Left kidney (tissue), 1 donor: ENCODE measurements at regions not wholly inside any gene's neighbourhood (a gene's known extent, or its start where the extent isn't known, plus 50 kb on each side); places are given as distances from the start of the nearest gene placed in this dataset.

Experiments used
- DNase-seq: peaks from one replicate; pipeline ENCODE4 v3.0.0-alpha.2; 2013

DNA sequence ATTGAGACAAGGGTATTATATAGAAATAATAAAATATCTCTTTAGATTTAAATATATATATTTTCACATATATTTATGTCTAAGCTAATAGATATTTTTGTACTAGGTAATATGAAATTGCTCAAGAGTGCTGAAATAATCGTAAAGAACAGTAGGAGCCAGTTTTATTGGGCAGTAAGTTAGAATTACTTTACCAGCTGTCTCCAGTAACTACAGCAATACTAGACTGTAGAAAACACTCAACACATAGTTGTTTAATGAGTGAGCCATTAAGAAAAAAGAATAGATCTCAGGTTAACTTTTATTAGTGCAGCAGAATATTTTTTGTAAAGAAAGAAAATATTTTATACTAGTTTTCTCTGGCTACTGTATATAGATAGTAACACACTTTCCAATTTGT, 715.2 kb downstream of the TRIML1 start:
- no peak for DNase-seq

DNA sequence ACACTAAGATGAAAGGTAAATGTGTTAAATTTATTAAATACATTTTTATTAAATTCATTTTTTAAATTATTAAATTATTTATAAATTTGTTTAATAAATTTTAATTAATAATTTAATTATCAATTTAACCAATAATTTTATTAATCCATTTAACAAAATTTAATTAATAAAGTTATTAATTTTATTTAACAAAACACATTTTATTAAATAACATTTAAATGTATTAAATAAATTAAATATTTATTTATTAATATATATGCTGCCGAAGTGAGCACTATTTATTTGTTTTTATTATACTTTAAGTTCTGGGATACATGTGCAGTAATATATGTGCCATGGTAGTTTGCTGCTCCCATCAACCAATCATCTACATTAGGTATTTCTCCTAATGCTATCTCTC, 719.5 kb downstream of the TRIML1 start:
- no peak for DNase-seq

DNA sequence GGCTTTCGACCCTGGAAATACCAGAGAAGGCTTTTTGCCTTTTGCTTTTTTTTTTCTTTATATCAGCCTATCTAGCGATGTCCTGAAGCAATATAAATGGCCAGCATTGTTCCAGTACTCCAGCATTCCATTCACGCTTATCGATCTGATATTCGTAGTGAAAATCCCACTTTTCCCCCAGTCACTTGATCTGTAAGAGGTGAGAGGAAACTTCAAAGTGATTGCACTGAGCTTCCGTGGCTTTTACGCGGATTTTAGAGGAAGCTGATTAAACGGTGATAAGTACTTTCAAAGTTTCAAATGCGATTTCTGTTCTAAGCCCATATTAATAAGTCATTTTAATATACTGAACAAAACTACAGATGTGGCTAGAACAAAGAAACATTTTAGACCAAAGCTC, 725.5 kb downstream of the TRIML1 start:
- DNase-seq: no peak

DNA sequence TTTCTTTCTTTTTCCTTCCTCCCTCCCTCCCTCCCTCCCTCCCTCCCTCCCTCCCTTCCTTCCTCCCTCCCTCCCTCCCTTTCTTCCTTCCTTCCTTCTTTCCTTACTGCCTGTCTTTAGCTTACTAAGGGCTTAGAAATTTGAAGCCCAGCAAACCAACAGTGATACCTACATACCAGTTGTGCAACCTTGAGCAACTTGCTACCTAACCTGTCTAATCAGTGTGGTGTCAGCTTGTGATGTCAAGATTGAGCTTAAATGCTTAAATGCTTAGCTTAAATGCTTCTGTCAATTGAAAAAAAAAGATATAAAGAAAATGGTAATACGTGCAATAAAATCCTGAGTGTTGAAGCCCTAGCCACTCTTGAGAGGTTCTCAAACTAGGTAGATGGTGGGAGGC, 728.6 kb downstream of the TRIML1 start:
- DNase-seq: no peak

DNA sequence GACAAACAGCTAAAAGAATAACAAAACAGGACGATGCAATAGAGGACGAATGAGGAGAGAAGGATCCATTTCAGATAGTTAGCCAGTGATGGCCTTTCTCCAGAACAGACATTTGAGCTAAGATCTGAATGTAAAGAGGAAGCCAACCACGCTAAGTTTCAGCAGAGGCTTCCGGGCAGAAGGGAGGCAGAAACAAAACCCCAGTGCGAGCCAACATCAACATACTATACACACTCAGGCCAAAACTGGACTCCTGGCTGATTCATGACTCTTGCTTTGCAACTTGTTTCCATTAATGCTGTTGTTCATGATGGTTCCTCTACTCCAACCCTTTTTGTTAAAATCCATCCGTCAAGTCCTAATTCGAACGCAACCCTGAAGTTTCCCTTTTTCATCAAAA, 730.3 kb downstream of the TRIML1 start:
- DNase-seq: peak; percentile 11

DNA sequence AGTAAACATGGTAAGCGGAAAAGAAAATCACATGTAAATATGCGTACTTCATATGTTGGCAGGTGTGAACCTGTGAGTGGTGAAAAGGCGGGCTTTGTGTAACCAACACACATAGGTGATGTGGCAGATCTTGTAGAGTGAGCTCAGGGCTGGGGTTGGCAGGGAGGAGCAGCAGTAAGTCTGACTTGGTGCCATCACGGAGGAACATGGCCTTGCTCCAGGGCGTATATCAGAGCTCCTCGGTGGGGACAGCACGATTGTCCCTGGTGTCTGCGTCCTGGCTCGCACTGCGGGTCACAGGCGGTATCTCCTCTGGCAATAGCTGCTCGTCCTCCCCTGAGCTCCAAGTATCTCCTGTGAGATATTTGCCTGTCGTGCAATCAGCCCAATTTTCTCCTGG, 733.6 kb downstream of the TRIML1 start:
- no peak for DNase-seq

DNA sequence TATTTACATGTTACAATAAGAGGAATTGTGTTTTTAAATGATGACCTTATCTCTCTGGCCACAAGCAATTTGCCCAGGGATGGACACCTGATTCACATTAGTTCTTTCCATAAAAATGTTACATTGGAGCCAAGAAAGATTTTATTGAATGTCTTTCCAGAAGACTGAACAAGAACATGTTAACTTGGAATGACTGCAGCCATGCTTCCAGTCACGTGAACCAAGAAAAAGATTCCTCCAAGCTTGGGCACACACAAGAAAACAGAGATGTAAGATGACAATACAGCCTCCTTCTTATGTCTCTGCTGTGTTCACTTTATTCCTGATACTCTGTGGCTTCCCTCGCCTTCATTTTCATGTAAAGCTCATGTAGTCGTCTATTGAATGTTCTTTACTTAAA, 737.6 kb downstream of the TRIML1 start:
- no peak for DNase-seq

DNA sequence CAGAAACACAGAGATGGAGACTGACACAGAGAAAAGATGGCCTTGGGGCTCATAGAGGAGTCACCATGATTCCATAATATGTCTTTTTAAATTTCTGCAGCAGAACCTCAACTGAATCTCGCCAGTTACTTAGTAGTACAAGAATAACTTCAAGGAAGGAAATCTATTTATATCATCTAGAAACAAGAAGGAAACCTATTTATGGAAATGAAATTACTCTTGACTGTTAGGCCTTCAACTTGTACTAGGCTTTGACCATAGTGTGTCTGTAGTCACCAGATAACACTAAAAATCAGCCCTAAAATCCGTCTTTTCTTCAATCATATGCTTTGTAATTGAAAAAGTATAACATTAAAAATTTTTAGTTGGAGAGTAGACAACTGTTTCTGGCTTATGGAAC, 740.4 kb downstream of the TRIML1 start:
- DNase-seq: no peak

DNA sequence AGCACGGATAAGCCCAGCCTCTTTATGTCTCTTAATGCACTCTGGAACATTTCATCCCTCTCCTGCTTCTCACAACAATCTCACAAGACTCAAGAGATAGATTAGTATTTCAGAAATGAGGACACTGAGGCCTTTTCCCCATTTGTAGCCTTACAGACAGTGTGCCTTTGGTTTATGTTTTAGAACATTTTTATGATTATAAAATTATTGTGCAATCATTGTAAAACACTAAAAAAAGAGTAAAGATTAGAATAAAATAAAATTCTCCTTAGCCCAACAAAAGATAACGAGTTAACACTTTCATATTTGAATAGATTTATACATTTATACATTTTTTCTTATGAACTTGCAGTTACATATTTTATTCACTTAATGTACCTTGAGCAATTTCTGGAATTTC, 748.7 kb downstream of the TRIML1 start:
- no peak for DNase-seq

DNA sequence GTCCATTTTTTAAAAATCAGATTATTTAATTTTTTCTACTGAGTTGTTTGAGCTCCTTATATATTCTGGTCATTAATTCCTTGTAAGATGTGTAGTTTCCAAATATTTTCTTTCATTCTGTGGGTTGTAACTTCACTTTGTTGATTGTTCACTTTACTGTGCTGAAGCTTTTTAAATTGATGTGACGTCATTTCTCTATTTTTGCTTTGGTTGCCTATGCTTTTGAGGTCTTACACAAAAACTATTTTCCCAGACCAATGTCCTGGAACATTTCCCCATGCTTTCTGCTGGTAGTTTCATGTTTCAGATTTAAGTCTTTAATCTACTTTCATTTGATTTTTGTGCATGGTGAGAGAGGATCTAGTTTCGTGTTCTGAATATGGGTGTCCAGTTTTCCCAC, 753.6 kb downstream of the TRIML1 start:
- no peak for DNase-seq

DNA sequence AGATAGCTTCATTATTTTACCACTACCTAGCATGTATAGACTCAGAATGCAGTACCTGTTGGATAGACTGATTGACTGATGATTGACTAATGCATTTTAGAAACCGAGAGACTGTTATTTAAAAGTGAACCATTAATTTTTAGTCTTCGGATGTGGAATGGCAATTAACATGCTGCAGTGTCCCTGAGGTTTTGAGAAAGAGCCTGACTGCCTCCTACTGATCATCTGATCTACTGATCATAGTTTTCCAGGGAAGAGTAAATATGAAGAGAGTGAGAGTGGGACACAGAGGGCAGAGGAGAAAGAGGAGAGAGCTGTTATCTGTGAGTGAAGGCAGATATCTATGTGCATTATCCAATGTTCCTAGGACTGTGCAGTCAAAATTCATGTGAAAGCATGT, 764.7 kb downstream of the TRIML1 start:
- DNase-seq: no peak

DNA sequence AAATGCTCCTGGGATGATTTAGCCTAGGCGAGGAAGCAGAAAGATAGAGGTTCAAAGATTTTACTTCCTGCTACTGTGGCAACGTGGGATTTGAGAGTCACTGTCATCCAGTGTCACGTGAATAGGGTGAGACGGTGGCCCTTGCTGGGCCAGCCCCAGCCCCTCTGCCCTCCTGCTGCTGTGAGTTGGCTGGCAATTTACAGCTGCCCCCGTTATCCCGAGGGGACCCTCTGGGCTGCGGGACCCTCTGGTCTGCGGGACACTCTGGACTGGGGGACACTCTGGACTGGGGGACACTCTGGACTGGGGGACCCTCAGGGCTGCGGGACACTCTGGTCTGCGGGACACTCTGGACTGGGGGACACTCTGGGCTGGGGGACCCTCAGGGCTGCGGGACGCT, 765.4 kb downstream of the TRIML1 start:
- DNase-seq: no peak

DNA sequence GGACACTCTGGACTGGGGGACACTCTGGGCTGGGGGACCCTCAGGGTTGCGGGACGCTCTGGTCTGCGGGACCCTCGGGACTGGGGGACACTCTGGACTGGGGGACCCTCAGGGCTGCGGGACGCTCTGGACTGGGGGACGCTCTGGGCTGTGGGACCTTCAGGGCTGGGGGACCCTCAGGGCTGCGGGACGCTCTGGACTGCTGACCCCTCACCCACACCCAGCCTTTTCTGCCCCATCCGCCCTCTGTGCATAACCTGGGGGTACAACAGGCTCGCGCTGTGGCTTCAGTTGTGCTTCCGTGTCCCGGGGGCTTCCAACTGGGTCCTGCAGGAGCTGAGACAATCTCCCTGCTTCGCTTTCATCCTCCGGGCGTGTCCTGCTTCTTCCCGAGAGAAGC, 766.0 kb downstream of the TRIML1 start:
- no peak for DNase-seq

DNA sequence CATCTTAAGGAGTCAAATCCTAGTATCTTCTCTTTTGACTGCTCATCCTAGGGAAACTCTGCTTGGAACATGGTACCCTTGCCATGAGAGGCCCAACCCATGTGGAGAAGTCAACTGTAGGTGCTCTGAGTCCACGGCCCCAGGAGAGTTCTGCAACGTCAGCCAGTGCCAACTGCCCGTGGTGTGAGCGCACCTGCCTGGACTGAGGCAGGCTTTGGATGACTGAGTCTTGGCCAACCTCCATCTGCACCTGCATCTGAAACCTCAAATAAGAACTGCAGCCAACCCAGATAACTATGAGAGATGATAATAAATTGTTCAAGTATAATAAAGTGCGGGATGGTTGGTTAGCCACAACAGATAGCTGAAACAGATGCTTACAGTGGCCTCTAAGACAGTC, 772.0 kb downstream of the TRIML1 start:
- no peak for DNase-seq

DNA sequence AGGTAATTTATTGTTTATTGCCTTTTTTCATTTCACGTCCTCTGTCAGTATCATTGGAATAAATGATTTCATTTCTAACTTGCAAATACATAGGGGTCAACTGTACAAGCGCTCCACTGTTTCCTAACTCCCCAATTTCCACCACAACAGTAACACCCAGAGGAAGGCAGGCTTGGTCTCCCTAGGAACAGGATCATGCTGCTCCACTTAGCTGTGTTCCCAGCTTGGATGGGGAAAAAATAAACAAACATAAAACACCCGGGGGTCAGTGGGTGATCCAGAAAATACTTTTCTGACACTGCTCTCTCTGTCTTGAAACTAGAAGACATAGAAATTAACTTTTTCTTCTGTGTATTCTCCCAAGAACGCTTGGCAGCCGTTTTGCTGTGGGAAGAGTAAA, 772.5 kb downstream of the TRIML1 start:
- DNase-seq: no peak

DNA sequence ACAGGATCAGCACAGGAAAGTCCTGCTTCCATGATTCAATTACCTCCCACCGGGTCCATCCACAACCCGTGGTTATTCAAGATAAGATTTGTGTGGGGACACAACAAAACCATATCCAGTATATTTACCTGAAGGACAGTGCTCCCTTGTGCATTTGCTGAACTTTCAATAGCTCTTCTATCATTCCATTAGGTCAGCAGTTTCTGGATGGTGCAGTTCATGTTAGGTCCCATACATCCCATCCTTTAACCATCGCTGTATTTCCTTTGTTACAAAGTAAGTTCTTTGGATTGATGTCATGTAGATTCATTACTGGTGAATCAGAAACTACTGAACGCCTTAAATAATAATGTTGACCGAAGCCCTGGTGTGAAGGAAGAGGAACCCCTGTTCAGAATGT, 775.9 kb downstream of the TRIML1 start:
- DNase-seq: no peak

DNA sequence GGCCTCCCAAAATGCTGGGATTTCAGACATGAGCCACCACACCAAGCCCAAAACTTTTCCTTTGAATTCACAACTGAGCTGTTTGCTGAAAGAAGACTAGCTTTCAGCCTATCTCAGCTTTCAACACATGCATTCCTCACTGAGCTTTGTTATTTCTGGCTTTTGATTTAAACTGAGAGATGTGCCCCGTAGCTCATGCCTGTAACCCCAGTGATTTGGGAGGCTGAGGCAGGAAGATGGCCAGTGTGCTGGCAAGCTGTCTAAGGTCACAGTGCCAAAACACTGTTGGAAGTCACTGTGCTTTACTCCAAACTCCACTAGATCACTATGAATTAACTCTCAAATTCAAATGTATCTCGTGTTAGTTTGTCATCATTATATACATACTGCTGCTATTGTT, 779.5 kb downstream of the TRIML1 start:
- DNase-seq: no peak

DNA sequence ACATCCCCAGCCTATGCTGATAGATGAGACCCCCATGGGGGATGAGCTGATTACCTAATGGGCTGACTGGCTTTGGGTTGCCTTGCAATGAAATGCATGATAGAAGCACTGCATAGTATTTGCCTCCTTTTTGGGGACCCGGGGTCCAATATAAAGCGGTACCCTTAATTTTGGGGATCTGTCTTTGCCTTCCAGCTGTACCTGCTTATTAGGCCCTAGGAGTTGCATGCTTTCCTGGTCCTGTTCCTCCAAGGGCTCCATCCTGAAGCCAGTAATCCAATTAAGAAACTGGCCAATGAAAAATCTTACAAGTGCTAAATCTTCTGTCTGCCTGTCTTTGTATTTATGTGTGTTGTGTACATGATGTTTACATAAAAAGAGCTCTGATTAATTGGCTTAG, 791.6 kb downstream of the TRIML1 start:
- no peak for DNase-seq

DNA sequence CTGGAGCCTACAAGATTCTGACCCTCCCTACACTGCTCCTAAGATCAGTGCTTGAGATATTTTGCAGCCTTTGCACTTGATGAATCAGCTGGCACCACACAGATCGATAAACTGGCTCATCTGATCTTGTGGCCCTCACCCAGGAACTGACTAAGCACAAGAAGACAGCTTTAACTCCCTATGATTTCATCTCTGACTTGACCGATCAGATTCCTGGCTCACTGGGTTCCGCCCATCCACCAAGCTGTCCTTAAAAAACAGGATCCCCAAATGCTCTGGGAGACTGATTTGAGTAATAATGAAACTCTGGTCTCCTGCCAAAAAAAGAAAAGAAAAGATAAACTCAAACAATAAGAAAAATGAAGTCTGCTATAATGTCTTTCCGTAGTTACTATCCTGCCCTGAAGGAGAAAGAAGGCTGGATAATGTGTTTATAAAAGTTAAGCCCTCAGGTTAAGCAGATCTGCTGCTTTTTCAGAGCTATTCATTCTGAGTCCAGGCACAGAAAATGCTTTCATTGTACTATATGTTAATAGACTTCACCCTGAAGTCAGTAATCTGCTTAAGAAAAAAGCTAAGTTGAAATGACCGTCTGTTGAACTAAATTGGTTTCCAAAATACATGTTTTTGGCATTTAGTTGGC, 795.2 kb downstream of the TRIML1 start:
- no peak for DNase-seq

DNA sequence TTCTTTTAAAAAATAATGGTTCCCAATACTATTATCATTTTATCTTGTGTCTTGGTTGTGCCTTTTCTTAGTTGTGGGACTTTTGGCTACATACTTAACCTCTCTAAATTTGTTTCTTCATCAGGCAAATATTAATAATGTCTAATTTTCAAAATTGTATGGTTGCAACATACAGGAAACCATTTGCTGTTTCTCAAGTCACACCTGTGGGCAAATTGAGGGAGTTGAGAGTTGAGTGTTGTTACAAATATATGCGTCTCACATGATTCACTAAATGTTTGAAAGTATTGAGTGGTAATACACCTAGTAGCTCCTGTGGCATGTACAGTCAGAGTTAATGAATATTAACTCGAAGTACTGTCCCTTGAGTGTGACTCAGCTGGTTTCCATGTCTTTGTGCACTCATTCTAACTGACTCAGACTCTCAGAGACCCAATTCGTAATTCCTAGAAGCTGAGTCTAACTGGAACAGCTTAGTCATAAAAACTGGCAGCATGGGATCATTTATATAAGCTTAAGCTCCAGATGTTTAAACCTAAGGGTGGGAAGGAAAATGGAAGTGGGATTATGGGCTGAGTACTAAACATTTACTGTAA, 802.4 kb downstream of the TRIML1 start:
- DNase-seq: no peak

DNA sequence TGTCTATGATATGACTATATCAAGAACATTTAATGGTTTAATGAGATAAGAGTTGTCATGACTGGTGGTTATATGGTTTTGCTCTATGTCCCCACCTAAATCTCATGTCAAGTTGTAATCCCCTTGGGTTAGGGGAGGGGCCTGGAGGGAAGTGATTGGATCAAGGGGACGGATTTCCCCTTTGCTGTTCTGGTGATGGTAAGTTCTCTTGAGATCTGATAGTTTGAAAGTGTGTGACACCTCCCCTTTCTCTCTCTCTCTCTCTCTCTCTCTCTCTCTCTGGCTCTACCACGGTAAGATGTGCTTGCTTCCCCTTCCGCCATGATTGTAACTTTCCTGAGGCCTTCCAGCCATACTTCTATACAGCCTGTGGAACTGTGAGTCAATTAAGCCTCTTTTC, 803.4 kb downstream of the TRIML1 start:
- DNase-seq: no peak

DNA sequence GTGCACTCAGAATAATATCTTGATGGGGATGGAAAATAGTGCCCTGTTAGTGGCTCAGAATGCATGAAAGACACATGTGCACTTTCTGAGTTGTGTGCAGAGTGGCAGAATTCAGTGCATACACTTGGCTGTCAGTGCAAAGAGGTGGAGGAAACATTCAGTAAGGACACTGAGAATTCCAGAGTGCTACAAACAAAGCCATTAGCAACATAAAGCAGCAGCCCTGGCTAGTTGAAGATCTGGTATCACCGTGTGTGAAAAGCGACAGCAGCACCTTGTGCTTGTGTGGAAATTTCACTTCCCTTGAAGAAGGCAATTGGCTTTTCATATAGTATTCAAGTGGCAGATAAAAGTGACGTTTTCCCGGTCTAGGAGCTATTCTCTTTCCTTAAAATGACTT, 810.4 kb downstream of the TRIML1 start:
- DNase-seq: no peak

DNA sequence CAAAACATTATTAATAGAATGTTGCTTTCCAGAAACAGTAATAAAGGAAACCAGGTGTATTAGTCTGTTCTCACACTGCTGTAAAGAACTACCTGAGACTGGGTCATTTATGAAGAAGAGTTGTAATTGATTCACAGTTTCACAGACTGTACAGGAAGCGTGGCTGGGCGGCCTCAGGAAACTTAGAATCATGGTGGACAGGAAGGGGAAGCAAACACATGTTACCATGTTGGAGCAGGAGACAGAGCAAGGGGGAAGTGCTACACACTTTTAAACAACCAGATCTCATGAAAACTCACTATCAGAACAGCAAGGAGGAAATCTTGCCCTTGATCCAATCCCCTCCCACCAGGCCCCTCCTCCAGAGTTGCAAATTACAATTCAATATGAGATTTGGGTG, 815.8 kb downstream of the TRIML1 start:
- DNase-seq: no peak

DNA sequence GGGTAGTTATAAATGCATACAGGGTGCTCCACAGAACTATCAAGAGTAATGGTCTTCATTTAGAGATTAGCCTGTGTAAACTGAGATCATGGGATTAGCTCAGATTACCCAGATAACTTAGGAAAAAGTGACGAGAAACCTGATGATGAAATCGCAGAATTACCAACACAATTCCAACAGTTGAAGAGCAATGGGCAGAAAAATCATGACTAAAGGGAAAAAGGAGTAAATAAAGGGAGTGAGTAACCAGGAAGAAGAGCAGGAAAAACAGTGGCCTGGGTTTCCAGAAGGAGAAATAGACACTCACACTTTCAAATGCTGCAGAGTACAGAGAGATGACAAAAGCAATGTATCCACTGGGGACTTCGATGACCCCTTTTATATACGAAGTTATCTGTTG, 817.3 kb downstream of the TRIML1 start:
- no peak for DNase-seq

DNA sequence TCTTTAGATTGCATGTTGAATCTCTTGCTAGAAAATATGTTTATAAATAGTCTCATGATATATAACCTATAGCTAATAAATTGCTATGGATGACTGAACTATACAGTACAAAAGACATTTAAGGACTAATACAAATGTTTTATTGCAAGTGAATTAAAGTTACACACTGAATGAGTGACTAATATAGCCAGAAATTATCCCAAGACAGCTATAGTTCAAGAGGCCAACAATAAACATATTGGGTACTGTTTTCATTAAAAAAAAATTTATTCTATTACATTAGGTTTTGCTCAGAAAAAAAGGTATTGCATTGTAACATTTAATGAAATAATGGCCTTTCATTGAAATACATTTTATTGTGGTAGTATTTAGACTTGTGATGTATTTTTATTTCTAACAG, 819.1 kb downstream of the TRIML1 start:
- DNase-seq: no peak
